ENCODE measurements at regions not wholly inside any gene's neighbourhood (a gene's known extent, or its start where the extent isn't known, plus 50 kb on each side); places are given as distances from the start of the nearest gene placed in this dataset.
"Not testable (repeated sequence)": the region's sequence is repeated elsewhere in the genome, so short reads cannot be mapped to it uniquely, and the experiment has no call there.

DNA sequence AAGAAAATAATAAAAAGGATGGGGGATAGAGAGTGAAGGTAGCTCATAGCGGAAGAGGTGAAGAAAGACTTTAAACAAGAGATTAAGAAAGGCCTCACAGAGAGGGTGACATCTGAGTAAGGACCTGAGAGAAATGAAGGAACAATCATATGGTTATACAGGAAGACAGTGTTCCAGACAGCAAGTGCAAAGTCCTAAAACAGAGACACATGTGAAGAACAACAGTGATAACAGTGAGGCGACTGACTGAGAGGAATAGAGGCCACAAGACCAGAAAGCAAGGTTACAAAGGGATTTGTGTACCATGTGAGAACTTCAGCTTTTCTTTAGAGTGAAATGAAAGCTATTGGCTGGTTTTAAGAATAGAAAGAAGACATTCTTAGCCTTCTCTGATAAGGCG is 141.6 kb upstream of the PALMD start:
- DNase-seq, result no peak
- H3K36me3 ChIP-seq (replicated peaks), result no peaks in the 10 kb centered on the region
- H3K27me3 ChIP-seq (replicated peaks), result no peaks in the 10 kb centered on the region
- TF ChIP-seq, protein P1, sequence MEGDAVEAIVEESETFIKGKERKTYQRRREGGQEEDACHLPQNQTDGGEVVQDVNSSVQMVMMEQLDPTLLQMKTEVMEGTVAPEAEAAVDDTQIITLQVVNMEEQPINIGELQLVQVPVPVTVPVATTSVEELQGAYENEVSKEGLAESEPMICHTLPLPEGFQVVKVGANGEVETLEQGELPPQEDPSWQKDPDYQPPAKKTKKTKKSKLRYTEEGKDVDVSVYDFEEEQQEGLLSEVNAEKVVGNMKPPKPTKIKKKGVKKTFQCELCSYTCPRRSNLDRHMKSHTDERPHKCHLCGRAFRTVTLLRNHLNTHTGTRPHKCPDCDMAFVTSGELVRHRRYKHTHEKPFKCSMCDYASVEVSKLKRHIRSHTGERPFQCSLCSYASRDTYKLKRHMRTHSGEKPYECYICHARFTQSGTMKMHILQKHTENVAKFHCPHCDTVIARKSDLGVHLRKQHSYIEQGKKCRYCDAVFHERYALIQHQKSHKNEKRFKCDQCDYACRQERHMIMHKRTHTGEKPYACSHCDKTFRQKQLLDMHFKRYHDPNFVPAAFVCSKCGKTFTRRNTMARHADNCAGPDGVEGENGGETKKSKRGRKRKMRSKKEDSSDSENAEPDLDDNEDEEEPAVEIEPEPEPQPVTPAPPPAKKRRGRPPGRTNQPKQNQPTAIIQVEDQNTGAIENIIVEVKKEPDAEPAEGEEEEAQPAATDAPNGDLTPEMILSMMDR (IDR thresholded peaks at IDR 0.05; ENCODE audit: low read depth, low read length, missing control alignments), result no peak
- in situ Hi-C loops (cut with HindIII; ENCODE audit: low pct_ligation_motif_present, low sequenced_read_pairs), result no loop called here
- H3K4me3 ChIP-seq (ENCODE audit: low read depth, low read length), result no peak overlapping the region
- no peak overlapping the region for H3K27ac ChIP-seq

DNA sequence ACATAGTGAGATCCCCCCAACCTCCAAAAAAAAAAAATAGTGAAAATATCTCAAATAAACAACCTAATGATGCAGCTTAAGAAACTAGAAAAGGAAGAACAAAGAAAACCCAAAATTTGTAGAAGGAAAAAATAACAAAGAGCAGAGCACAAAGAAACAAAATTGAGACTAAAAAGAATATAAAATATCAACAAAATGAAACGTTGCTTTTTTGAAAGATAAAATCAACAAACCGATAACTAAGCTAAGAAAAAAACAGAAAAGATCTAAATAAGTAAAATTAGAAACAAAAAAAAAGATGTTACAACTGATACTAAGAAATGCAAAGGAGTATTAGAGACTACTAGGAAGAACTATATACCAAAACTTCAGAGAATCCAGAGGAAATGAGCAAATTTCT is 139.3 kb upstream of the PALMD start:
- DNase-seq, result no peak
- TF ChIP-seq, protein P1 (IDR thresholded peaks at IDR 0.05; ENCODE audit: low read depth, low read length, missing control alignments), result no peak
- no peak overlapping the region for H3K27ac ChIP-seq

DNA sequence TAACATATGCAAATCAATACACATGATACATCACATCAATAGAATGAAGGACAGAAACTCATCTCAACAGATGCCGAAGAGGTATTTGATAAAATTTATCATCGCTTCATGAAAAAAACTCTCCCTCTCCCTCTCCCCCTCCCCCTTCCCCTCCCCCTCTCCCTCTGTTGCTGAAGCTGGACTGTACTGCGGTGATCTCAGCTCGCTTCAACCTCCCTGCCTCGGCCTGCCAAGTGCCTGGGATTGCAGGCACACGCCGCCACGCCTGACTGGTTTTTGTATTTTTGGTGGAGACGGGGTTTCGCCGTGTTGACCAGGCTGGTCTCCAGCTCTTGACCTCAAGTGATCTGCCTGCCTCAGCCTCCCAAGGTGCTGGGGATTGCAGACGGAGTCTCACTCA is 138.5 kb upstream of the PALMD start:
- DNase-seq; in situ Hi-C loops (cut with HindIII; ENCODE audit: low pct_ligation_motif_present, low sequenced_read_pairs); H3K27ac ChIP-seq; H3K4me3 ChIP-seq (ENCODE audit: low read depth, low read length); H3K27me3 ChIP-seq (replicated peaks); H3K36me3 ChIP-seq (replicated peaks): not testable (repeated sequence)

More for the DNA sequence above, 139.3 kb upstream of the PALMD start:
- in situ Hi-C loops (cut with HindIII; ENCODE audit: low pct_ligation_motif_present, low sequenced_read_pairs), result no loop called here
- Histone ChIP-seq H3K4me3 (ENCODE audit: low read depth, low read length) (no peak overlapping the region), H3K36me3 (replicated peaks) (no peaks in the 10 kb centered on the region), H3K27me3 (replicated peaks) (no peaks in the 10 kb centered on the region)

DNA sequence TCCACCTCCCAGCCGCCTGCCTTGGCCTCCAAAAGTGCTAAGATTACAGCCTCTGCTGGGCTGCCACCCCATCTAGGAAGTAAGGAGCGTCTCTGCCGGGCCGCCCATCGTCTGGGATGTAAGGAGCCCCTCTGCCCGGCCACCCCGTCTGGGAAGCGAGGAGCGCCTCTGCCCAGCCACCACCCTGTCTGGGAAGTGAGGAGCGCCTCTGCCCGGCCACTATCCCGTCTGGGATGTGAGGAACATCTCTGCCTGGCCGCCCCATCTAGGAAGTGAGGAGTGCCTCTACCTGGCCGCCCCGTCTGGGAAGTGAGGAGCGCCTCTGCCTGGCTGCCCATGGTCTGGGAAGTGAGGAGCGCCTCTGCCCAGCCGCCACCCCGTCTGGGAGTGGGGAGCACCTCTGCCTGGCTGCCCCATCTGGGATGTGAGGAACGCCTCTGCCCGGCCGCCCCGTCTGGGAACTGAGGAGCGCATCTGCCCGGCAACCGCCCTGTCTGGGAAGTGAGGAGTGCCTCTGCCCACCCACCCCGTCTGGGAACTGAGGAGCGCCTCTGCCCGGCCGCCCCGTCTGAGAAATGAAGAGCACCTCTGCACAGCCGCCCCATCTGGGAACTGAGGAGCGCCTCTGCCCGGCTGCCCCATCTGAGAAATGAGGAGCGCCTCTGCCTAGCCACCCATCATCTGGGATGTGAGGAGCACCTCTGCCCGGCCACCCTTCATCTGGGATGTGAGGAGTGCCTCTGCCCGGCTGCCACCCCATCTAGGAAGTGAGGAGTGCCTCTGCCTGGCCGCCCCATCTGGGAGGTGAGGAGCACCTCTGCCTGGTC is 137.8 kb upstream of the PALMD start:
- Histone ChIP-seq H3K27me3 (replicated peaks) (no peaks in the 10 kb centered on the region), H3K36me3 (replicated peaks) (no peaks in the 10 kb centered on the region), H3K4me3 (ENCODE audit: low read depth, low read length) (no peak overlapping the region), H3K27ac (no peak overlapping the region)
- in situ Hi-C loops (cut with HindIII; ENCODE audit: low pct_ligation_motif_present, low sequenced_read_pairs), result no loop called here
- DNase-seq, result no peak
- TF ChIP-seq, protein P1 (IDR thresholded peaks at IDR 0.05; ENCODE audit: low read depth, low read length, missing control alignments), result no peak

DNA sequence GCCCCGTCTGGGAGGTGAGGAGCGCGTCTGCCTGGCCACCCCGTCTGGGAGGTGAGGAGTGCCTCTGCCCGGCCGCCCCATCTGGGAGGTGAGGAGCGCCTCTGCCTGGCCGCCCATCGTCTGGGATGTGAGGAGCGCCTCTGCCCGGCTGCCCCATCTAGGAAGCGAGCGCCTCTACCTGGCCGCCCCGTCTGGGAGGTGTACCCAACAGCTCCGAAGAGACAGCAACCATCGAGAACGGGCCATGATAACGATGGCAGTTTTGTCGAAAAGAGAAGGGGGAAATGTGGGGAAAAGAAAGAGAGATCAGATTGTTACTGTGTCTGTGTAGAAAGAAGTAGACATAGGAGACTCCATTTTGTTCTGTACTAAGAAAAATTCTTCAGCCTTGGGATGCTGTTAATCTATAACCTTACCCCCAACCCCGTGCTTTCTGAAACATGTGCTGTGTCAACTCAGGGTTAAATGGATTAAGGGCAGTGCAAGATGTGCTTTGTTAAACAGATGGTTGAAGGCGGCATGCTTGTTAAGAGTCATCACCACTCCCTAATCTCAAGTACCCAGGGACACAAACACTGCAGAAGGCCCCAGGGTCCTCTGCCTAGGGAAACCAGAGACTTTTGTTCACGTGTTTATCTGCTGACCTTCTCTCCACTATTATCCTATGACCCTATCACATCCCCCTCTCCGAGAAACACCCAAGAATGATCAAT is 137.0 kb upstream of the PALMD start:
- in situ Hi-C loops (cut with HindIII; ENCODE audit: low pct_ligation_motif_present, low sequenced_read_pairs); H3K27me3 ChIP-seq (replicated peaks); H3K4me3 ChIP-seq (ENCODE audit: low read depth, low read length); H3K36me3 ChIP-seq (replicated peaks); H3K27ac ChIP-seq; DNase-seq: not testable (repeated sequence)

DNA sequence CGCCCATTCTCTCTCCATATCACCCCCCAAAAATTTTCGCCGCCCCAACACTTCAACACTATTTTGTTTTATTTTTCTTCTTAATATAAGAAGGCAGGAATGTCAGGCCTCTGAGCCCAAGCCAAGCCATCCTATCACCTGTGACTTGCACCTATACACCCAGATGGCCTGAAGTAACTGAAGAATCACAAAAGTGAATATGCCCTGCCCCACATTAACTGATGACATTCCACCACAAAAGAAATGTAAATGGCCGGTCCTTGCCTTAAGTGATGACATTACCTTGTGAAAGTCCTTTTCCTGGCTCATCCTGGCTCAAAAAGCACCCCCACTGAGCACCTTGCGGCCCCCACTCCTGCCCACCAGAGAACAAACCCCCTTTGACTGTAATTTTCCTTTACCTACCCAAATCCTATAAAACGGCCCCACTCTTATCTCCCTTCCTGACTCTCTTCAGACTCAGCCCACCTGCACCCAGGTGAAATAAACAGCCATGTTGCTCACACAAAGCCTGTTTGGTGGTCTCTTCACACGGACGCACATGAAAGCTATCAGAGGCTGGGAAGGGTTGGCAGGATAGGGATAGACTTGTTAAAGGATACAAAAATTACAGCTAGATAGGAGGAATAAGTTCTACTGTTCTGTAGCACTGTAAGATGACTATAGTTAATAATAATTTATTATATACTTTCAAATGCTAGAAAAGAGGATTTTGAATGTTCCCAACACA is 130.9 kb upstream of the PALMD start:
- H3K4me3 ChIP-seq (ENCODE audit: low read depth, low read length); in situ Hi-C loops (cut with HindIII; ENCODE audit: low pct_ligation_motif_present, low sequenced_read_pairs); DNase-seq; H3K27me3 ChIP-seq (replicated peaks); H3K27ac ChIP-seq; H3K36me3 ChIP-seq (replicated peaks): not testable (repeated sequence)

DNA sequence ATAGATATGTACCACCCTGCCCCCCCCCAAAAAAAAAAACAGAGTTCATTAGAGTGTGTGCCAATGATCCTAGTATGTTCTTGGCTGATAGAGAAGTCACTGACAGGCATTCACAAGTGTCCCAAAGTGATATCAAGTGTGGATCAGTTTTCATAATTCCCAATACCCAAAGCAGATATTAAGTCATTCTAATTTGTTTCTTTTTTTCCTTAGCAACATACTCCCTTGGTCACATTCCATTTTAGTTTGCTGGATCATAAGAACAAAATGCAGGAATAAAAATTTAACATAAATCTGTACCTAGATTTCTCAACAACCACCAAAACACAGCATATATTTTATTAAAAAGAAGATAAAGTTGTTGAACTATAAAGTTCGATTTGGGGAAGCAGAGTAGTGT is 129.8 kb upstream of the PALMD start:
- TF ChIP-seq, protein P1 (IDR thresholded peaks at IDR 0.05; ENCODE audit: low read depth, low read length, missing control alignments), result no peak
- in situ Hi-C loops (cut with HindIII; ENCODE audit: low pct_ligation_motif_present, low sequenced_read_pairs), result no loop called here
- H3K27me3 ChIP-seq (replicated peaks), result no peaks in the 10 kb centered on the region

More for the DNA sequence above, 129.8 kb upstream of the PALMD start:
- Histone ChIP-seq H3K27ac (no peak overlapping the region), H3K36me3 (replicated peaks) (no peaks in the 10 kb centered on the region), H3K4me3 (ENCODE audit: low read depth, low read length) (no peak overlapping the region)
- no peak for DNase-seq
